EL (cell line): ENCODE measurements at regions not wholly inside any gene's neighbourhood (a gene's known extent, or its start where the extent isn't known, plus 50 kb on each side); places are given as distances from the start of the nearest gene placed in this dataset.

Source experiments
- DNase-seq: peaks from one replicate; pipeline ENCODE4 v3.0.0-alpha.2; 2016

- no peak for DNase-seq
Measured at GRCh38 chr20:1710484-1710883, 52.9 kb upstream of the SIRPG start.

- no peak for DNase-seq
Measured at GRCh38 chr20:1707588-1708449, 50.2 kb upstream of the SIRPG start.
